ENCODE measurements at regions not wholly inside any gene's neighbourhood (a gene's known extent, or its start where the extent isn't known, plus 50 kb on each side); places are given as distances from the start of the nearest gene placed in this dataset.
A peak's percentile ranks its signal among the peaks of the same experiment; 100 is the strongest.

DNA sequence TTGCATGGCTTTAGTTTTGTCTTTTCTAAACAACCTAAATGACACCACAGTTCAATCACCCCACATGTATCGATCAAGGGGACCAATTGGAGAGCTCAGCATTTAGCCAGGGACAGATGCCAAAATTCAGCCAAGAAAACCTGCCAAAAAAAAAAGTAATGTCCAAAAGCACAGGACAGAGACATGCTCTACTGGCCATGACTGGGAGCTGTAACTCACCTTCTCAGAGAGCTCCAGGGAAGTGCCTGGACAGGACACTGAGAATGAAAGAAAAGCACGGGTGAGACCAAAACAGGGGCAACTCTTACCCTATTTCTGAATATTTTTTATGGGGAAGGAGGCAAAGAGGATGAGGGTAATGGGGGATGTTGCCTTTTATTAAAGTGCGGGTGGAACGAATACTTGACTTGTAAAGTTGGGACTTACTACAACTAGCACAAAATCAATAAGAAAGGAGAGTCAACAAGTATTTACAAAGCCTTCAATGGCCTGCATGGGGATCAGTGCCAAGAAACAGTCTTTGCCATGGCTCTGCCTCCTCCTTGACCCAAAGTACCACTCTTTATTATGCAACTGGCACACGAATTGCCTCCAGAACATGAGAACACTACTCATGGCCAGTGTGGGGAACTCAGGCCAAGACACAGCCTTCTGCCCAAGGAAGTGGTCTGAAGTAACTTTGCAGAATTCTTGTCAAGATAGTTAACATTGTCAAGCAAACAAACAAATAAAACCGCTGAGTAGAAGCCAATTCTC, 72.9 kb upstream of the HK2 start:
- no peak for DNase-seq

- no peak for DNase-seq
Observed at GRCh38 chr2:74762789-74763188, 71.1 kb upstream of the HK2 start.

DNA sequence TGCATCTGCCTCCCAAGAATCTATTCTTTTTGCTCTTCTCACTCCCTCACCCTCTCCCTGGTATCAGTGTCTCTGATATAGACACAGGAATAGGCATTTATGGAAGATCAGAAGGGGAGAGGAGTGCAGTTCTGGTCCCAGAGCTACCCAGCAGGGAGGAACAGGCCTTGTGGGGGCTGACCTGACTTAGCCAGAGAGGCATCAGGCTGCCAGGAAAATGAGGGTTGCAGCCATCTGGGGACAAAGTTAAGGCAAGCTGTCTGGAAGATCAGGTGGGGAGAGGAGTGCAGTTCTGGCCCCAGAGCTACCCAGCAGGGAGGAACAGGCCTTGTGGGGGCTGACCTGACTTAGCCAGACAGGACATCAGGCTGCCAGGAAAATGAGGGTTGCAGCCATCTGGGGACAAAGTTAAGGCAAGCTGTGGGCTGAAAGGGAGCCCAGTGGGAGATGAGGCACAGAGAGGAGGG, 69.9 kb upstream of the HK2 start:
- DNase-seq: no peak

GRCh38 chr2:74764429-74765272, 69.3 kb upstream of the HK2 start:
- DNase-seq: peak; percentile 83

- DNase-seq: no peak
Observed at GRCh38 chr2:74766780-74767179, 67.1 kb upstream of the HK2 start.

DNA sequence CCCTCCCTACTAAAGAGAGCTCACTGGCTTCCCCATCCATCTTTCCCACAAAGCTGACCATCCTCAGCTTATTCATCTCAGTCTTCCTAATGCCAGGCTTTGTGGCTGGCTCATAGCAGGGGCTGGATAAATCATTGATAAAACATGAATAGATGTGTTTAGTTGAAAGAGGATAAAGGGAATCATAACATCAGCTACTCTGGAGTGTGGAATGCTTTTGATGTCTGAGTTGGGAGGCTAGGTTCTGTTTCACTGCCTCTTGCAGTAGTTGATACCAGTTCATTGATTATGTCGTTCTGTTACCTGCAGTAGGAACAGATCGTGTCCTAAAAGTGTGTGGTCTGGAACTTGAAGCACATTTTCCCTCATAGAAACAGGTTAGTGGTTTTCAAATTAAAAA, 66.3 kb upstream of the HK2 start:
- no peak for DNase-seq

- DNase-seq: no peak
Observed at GRCh38 chr2:74768401-74768914, 65.5 kb upstream of the HK2 start.

DNA sequence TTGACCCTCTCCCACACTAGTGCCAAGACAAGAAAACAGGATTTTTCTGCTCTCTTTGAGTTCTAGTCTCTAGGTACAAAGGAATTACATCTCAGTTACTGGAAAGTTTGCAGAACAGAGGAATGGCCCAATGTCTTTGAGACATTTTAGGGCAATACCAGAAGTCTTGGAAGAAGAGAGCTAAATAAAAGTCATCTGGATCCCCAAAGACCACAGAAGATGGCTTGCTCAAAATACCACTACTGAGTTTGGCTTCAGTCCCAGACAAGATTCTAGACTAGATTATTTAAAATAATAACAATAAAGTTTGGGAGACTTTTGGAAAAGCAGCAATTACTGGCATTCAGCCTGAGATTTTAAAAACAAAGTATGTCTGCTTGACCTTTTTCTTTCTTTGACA, 61.9 kb upstream of the HK2 start:
- no peak for DNase-seq

- no peak for DNase-seq
Observed at GRCh38 chr2:74777161-74777900, 56.6 kb upstream of the HK2 start.

DNA sequence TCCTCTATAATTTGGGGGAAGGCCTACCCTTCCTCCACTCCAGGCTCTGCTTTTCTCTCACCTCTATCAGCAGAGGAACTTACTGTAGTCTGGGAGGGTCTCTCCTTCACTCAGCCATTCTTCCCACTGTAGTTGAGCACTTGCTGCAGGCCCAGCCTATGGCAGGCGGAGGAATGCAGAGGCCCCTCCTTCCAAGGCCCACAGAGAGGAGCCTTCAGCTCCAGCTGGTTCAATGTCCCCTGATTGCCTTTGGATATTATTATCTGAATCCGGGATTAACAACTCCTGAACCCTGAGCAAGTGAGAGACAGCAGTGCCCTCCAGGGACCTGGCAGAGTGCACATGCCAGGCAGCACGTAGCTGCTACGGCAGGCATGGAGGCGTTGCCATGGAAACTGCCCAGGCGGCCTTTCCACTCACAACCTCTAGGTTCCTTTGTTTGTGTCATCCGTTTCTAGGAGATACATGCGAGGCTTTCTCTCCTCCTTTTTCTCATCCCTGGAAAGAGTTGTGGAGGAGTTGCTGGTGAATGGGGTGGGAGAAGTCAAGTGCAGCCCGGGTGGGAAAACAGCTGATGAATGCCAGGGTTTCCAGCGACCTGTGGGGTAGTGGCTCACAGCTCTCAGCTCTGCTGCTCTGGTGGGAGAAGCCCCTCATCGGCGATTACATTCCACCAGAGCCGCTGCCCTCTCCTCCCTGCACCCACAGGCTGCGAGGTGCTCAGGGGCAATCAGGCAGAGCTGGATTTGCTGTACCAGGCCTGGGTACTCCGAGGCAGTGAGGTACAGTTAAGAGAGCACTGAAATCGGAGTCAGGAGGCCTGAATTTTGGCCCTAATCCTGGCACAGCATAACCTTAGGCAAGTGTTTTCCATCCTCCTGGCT, 55.3 kb upstream of the HK2 start:
- DNase-seq: no peak

- DNase-seq: no peak
Observed at GRCh38 chr2:74779265-74779558, 54.7 kb upstream of the HK2 start.

DNA sequence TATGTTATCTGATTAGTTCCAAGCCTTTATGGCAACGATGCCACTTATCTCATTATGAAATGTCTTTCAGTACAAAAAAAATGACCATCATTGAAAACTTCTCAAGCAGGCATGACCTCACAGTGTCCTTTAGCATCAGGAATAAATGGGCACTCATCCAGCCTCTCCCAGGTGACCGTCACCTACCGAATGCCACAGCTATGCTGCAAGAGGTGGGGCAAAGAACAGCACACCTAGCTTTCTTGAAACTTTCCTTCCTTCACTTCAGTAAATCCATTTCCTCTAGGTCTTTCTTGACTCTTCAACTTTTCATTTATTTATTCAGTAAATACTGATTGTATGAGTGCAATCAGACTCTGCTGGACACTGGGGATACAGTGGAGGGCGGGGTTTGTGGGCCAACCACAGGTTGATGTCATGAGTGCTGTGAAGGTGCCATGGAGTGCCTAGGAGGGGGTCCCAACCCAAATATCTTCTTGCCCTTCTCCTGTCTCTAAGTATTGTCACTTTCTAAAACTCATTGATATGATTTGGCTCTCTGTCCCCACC, 54.3 kb upstream of the HK2 start:
- no peak for DNase-seq

All from NCI-H510A treated with DMSO at 0.1 percent for 48 hours (cell line).